Neuronal stem cell (in vitro differentiated cells): ENCODE measurements at regions not wholly inside any gene's neighbourhood (a gene's known extent, or its start where the extent isn't known, plus 50 kb on each side); places are given as distances from the start of the nearest gene placed in this dataset.

Experiments
- DNase-seq: peaks from one replicate; pipeline ENCODE4 v3.0.0-alpha.2; 2013; ENCODE audit warnings: low spot score
- H2AFZ ChIP-seq: one replicate; pipeline ENCODE4 v1.6.1; 2013; ENCODE audit warnings: mild to moderate bottlenecking, low read length, inconsistent platforms
- H2AK5ac ChIP-seq: 2 replicates; pipeline ENCODE4 v1.6.1; 2013; ENCODE audit warnings: low read depth, mild to moderate bottlenecking, inconsistent platforms, low read length, moderate library complexity, mixed read lengths
- H2BK120ac ChIP-seq: 2 replicates; pipeline ENCODE4 v1.6.1; 2013; ENCODE audit warnings: low read depth, mild to moderate bottlenecking, inconsistent platforms, low read length, moderate library complexity, mixed read lengths
- H2BK12ac ChIP-seq: one replicate; pipeline ENCODE4 v1.6.1; 2013; ENCODE audit warnings: low read length, inconsistent platforms
- H2BK15ac ChIP-seq: 2 replicates; pipeline ENCODE4 v1.6.1; 2013; ENCODE audit warnings: mild to moderate bottlenecking, low read length, inconsistent platforms, mixed read lengths
- H2BK5ac ChIP-seq: one replicate; pipeline ENCODE4 v1.6.1; 2013; ENCODE audit warnings: inconsistent platforms, mild to moderate bottlenecking, low read length, moderate library complexity
- H3K14ac ChIP-seq: one replicate; pipeline ENCODE4 v1.6.1; 2013; ENCODE audit warnings: low read length, inconsistent platforms
- H3K18ac ChIP-seq: 2 replicates; pipeline ENCODE4 v1.6.1; 2013; ENCODE audit warnings: low read length, inconsistent platforms
- H3K23ac ChIP-seq: 2 replicates; pipeline ENCODE4 v1.6.1; 2013; ENCODE audit warnings: low read depth, mild to moderate bottlenecking, mixed read lengths, low read length, inconsistent platforms; ENCODE audit not compliant: poor library complexity
- H3K27ac ChIP-seq: replicated peaks from 3 replicates; pipeline ENCODE4 v1.5.1; 2013; ENCODE audit warnings: low read length, inconsistent platforms
- H3K27me3 ChIP-seq, 3 experiments: 2 replicates each; pipeline ENCODE4 v1.6.1; 2013; ENCODE audit warnings: low read length in 3 of 3, mild to moderate bottlenecking in 2 of 3, inconsistent platforms in 1 of 3, low read depth in 1 of 3, mixed read lengths in 1 of 3, moderate library complexity in 1 of 3; ENCODE audit not compliant: control insufficient read depth in 3 of 3, insufficient read depth in 3 of 3
- H3K36me3 ChIP-seq, 2 donors: replicated peaks in 1 of 2; 2 replicates each; pipeline ENCODE4 v1.6.1; 2013; ENCODE audit warnings: low read length in 2 of 2; ENCODE audit not compliant: control insufficient read depth in 2 of 2, insufficient read depth in 2 of 2
- H3K4ac ChIP-seq: 2 replicates; pipeline ENCODE4 v1.6.1; 2013; ENCODE audit warnings: inconsistent platforms, mild to moderate bottlenecking, low read length, moderate library complexity
- H3K4me1 ChIP-seq, 2 donors: 1 replicate in 1 of 2; 2 replicates in 1 of 2; pipeline ENCODE4 v1.6.1; 2013; ENCODE audit warnings: low read length in 2 of 2, low read depth in 1 of 2; ENCODE audit not compliant: control insufficient read depth in 2 of 2, insufficient read depth in 1 of 2
- H3K4me2 ChIP-seq: one replicate; pipeline ENCODE4 v1.6.1; 2013; ENCODE audit warnings: mild to moderate bottlenecking, low read length, inconsistent platforms; ENCODE audit not compliant: insufficient read depth, poor library complexity, severe bottlenecking
- H3K4me3 ChIP-seq, 2 donors: 2 replicates each; pipeline ENCODE4 v1.5.1; 2013; ENCODE audit warnings: low read length in 2 of 2, mild to moderate bottlenecking in 2 of 2, inconsistent platforms in 1 of 2, moderate library complexity in 1 of 2
- H3K79me1 ChIP-seq: one replicate; pipeline ENCODE4 v1.6.1; 2013; ENCODE audit warnings: low read depth, mild to moderate bottlenecking, inconsistent platforms, low read length, moderate library complexity
- H3K9ac ChIP-seq: one replicate; pipeline ENCODE4 v1.6.1; 2013; ENCODE audit warnings: mild to moderate bottlenecking, low read depth, low read length, inconsistent platforms; ENCODE audit not compliant: poor library complexity
- H3K9me3 ChIP-seq, 2 donors: replicated peaks in 1 of 2; 2 replicates each; pipeline versions ENCODE3 to v1.6.1; 2013; ENCODE audit warnings: low read length in 2 of 2, mild to moderate bottlenecking in 2 of 2, inconsistent platforms in 1 of 2, low read depth in 1 of 2, mixed read lengths in 1 of 2, moderate library complexity in 1 of 2; ENCODE audit not compliant: control insufficient read depth in 2 of 2, insufficient read depth in 1 of 2
- H4K8ac ChIP-seq: one replicate; pipeline ENCODE4 v1.6.1; 2013; ENCODE audit warnings: low read depth, mild to moderate bottlenecking, inconsistent platforms, low read length, moderate library complexity
- H4K91ac ChIP-seq: one replicate; pipeline ENCODE4 v1.6.1; 2013; ENCODE audit warnings: low read length, low read depth, mild to moderate bottlenecking, inconsistent platforms; ENCODE audit not compliant: poor library complexity
- WGBS, 2 donors: extraction: QIAGEN DNeasy Blood & Tissue Kit; methylation state at CpG; one replicate each; pipeline ENCODE4 v1.1.7; 2013; ENCODE audit warnings: missing lambda C conversion rate in 2 of 2, mixed read lengths in 1 of 2; ENCODE audit not compliant: insufficient read length in 2 of 2, insufficient replicate concordance in 1 of 2; ENCODE audit errors: extremely low coverage in 2 of 2; 5-methylcytosine and 5-hydroxymethylcytosine counted together

DNA sequence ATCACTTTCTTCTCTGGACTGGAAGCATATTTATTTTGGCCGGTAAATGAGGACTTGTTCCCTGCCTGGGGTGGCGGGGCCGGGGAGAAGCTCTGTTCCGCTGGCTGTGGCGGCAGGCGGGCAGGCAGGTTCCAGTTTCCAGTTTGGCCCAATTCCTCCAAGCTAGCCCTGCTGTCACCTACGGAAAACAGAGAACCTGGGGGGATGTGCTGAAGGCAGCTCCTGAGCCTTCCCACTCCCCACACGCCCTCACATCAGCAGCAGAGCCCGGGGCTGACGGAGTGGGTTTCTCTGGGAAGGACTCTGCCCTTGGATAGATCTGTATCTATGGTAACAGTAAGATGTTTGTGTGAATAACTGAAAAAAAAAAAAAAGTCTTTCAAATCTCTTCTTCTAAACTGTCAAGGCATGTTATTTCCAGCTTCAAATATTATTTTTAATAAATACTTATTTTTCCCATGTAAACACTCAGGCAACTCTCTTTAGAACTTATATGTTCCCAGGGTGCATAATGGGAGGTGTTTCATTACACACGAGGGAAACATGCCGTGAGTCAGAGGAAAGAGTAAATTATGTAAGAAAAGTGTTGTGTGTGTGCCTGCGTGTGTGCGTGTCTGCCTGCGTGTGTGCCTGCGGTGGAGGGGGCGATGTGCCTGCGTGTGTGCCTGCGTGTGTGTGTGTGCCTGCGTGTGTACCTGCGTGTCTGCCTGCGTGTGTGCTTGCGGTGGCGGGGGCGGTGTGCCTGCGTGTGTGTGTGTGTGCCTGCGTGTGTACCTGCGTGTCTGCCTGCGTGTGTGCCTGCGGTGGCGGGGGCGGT lies 116.1 kb upstream of the ZNF516 start:
- peak overlapping the region; percentile 30 for H2BK15ac ChIP-seq
- no peak overlapping the region for H2BK5ac ChIP-seq
- peak overlapping the region; percentile 73 for H2AFZ ChIP-seq
- H3K23ac ChIP-seq, result peak overlapping the region; percentile 93
- H3K79me1 ChIP-seq, result no peaks in the 10 kb centered on the region
- peak overlapping the region; percentile 99 for H3K14ac ChIP-seq
- DNase-seq, result no peak
- H3K9ac ChIP-seq, result peak overlapping the region; percentile 84
- H2BK12ac ChIP-seq, result peak overlapping the region; percentile 98
- H3K4me1 ChIP-seq, result peaks cover 0 to 7% of the 10 kb centered on the region in 2 donors
- no peaks in the 10 kb centered on the region for H3K36me3 ChIP-seq
- H4K8ac ChIP-seq, result peak overlapping the region; percentile 84
- H3K4ac ChIP-seq, result no peak overlapping the region
- H4K91ac ChIP-seq, result no peak overlapping the region
- peak overlapping the region; percentile 58 for H2AK5ac ChIP-seq
- H3K27ac ChIP-seq, result no peak overlapping the region
- no CpG with 5 or more reads among the region's 32 CpGs for WGBS, 2 donors
- no peak overlapping the region for H3K4me2 ChIP-seq
- H2BK120ac ChIP-seq, result no peak overlapping the region
- H3K27me3 ChIP-seq, result no peaks in the 10 kb centered on the region
- no peaks in the 10 kb centered on the region for H3K9me3 ChIP-seq
- peak overlapping the region in 1 of 2 donors; percentile 63 for H3K4me3 ChIP-seq
- peak overlapping the region; percentile 77 for H3K18ac ChIP-seq

DNA sequence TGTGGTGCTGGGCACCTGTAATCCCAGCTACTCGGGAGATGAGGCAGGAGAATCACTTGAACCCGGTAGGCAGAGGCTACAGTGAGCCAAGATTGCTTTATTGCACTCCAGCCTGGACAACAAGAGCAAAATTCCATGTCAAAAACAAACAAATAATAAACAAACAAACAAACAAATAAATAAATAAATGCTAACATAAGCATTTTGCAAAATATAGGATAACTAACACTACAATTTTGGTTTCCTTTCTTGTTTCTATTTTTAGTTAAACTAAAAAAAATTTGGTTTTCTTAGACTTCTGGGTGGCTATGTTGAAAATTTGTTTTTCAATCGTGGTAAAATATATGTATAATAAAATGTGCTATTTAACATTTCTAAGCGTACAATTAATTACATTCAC lies 115.0 kb upstream of the ZNF516 start:
- Histone ChIP-seq H3K14ac (no peak overlapping the region), H3K4me3 (no peak overlapping the region), H3K4me2 (no peak overlapping the region), H2BK120ac (no peak overlapping the region), H3K36me3 (no peaks in the 10 kb centered on the region), H3K4ac (no peak overlapping the region), H3K9ac (no peak overlapping the region), H3K23ac (no peak overlapping the region), H3K4me1 (peaks cover 0 to 7% of the 10 kb centered on the region in 2 donors), H2BK5ac (no peak overlapping the region), H2AK5ac (no peak overlapping the region), H2AFZ (no peak overlapping the region), H3K27me3 (no peaks in the 10 kb centered on the region), H2BK15ac (no peak overlapping the region), H3K18ac (no peak overlapping the region), H3K79me1 (no peaks in the 10 kb centered on the region), H4K91ac (no peak overlapping the region), H3K9me3 (no peaks in the 10 kb centered on the region), H2BK12ac (no peak overlapping the region), H3K27ac (no peak overlapping the region), H4K8ac (no peak overlapping the region)
- DNase-seq, result no peak
- WGBS, 2 donors, result no CpG with 5 or more reads among the region's 4 CpGs

DNA sequence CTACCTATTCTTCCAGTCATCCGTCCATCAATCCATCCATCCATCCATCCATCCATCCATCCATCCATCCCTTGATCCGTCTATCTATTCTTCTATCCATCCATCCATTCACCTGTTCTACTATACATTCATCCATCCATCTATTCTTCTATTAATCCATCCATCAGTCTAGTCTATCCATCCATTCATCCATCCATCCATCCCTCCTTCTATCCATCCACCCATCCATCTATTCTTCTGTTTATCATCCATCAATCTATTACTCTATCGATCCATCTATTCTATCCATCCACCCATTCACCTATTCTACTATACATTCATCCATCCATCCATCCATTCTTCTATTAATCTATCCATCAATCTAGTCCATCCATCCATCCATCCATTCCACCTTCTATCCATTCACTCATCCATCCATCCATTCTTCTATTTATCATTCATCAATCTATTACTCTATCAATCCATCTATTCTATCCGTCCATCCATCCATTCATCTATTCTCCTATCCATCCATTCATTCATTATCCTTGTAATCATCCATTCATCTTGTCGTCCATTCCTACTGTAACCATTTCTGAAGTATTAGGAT lies 110.4 kb upstream of the ZNF516 start:
- H3K4me3 ChIP-seq, result no peak overlapping the region
- no peak overlapping the region for H2BK120ac ChIP-seq
- H3K27me3 ChIP-seq, result peaks cover 0 to 11% (median 0%) of the 10 kb centered on the region in 3 experiments
- WGBS, 2 donors, result 100% methylated on average over 3 of the region's 5 CpGs
- H3K9ac ChIP-seq, result no peak overlapping the region
- no peak overlapping the region for H3K4me2 ChIP-seq
- H3K4ac ChIP-seq, result no peak overlapping the region
- no peak for DNase-seq
- H3K27ac ChIP-seq, result no peak overlapping the region
- no peak overlapping the region for H4K8ac ChIP-seq
- no peak overlapping the region for H3K14ac ChIP-seq
- no peak overlapping the region for H2BK15ac ChIP-seq
- peaks cover 0 to 2% of the 10 kb centered on the region in 2 donors for H3K4me1 ChIP-seq
- H3K9me3 ChIP-seq, result no peaks in the 10 kb centered on the region
- H3K36me3 ChIP-seq, result no peaks in the 10 kb centered on the region
- no peak overlapping the region for H3K18ac ChIP-seq
- no peak overlapping the region for H2AFZ ChIP-seq
- no peak overlapping the region for H2BK12ac ChIP-seq
- H3K79me1 ChIP-seq, result no peaks in the 10 kb centered on the region
- H3K23ac ChIP-seq, result no peak overlapping the region
- H2AK5ac ChIP-seq, result no peak overlapping the region
- no peak overlapping the region for H2BK5ac ChIP-seq
- H4K91ac ChIP-seq, result no peak overlapping the region

DNA sequence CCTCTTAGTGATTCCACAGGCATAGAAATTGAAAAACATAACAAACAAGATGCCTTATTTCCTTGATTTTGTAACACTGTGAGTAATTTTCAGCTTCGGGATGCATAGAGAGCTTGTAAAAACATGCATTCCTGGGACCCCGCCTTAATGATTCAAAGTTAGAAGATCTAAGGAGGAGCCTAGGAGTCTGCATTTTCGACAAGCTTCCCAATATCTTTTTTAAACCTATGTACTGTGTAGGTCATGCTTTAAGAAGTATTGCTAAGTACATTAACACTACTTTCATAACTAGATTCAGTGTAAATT lies 109.8 kb upstream of the ZNF516 start:
- no peaks in the 10 kb centered on the region for H3K4me1 ChIP-seq
- no peak overlapping the region for H3K4me2 ChIP-seq
- H2BK15ac ChIP-seq, result no peak overlapping the region
- no peak for DNase-seq
- H3K4me3 ChIP-seq, result no peak overlapping the region
- no peak overlapping the region for H3K4ac ChIP-seq
- H2BK12ac ChIP-seq, result no peak overlapping the region
- no peak overlapping the region for H2AK5ac ChIP-seq
- no peak overlapping the region for H2BK5ac ChIP-seq
- no peak overlapping the region for H3K23ac ChIP-seq
- H3K27ac ChIP-seq, result no peak overlapping the region
- no peak overlapping the region for H2BK120ac ChIP-seq
- no peak overlapping the region for H3K14ac ChIP-seq
- H3K9ac ChIP-seq, result no peak overlapping the region
- no peak overlapping the region for H4K8ac ChIP-seq
- H2AFZ ChIP-seq, result no peak overlapping the region
- H3K36me3 ChIP-seq, result no peaks in the 10 kb centered on the region
- whole genome bisulfite sequencing, 2 donors, result no CpG with 5 or more reads among the region's 3 CpGs
- H3K27me3 ChIP-seq, result peaks cover 0 to 11% (median 0%) of the 10 kb centered on the region in 3 experiments
- no peaks in the 10 kb centered on the region for H3K9me3 ChIP-seq
- H3K79me1 ChIP-seq, result no peaks in the 10 kb centered on the region
- no peak overlapping the region for H3K18ac ChIP-seq
- H4K91ac ChIP-seq, result no peak overlapping the region
